Right lobe of liver (tissue), 6 donors: ENCODE measurements at regions not wholly inside any gene's neighbourhood (a gene's known extent, or its start where the extent isn't known, plus 50 kb on each side); places are given as distances from the start of the nearest gene placed in this dataset.

Experiments
- ATAC-seq, 4 donors: fragments of 200-7000 bp; cut with Tn5 transposase; one replicate each; pipeline ENCODE4 v1.9.1; 2020; ENCODE audit warnings: mild to moderate bottlenecking in 4 of 4, moderate library complexity in 4 of 4
- DNase-seq, 3 donors: peaks; one replicate each; pipeline ENCODE4 v3.0.0-alpha.2; 2020
- H3K27ac ChIP-seq, 3 donors: fragments of 200-600 bp; one replicate each; pipeline ENCODE4 v1.8.0; 2022
- H3K27me3 ChIP-seq, 2 donors: fragments of 200-600 bp; one replicate each; pipeline ENCODE4 v1.8.0; 2022
- H3K36me3 ChIP-seq, 4 donors: fragments of 200-600 bp; sonication (generic) in 1 of 4; one replicate each; pipeline versions ENCODE4 v1.5.1 to v1.8.0; 2017 to 2022; ENCODE audit warnings: control low read depth in 1 of 4
- H3K4me1 ChIP-seq, 4 donors: fragments of 200-600 bp; sonication (generic) in 1 of 4; one replicate each; pipeline versions ENCODE4 v1.5.1 to v1.8.0; 2017 to 2022; ENCODE audit warnings: control low read depth in 1 of 4
- H3K4me3 ChIP-seq, 3 donors: fragments of 200-600 bp; one replicate each; pipeline ENCODE4 v1.8.0; 2022
- H3K9me3 ChIP-seq, 4 donors: fragments of 200-600 bp; sonication (generic) in 1 of 4; one replicate each; pipeline versions ENCODE4 v1.5.1 to v1.8.0; 2017 to 2022; ENCODE audit warnings: control low read depth in 1 of 4
- CTCF ChIP-seq, 4 donors: fragments of 200-600 bp in 3 of 4; fragments of 450-650 bp in 1 of 4; IDR thresholded peaks; one replicate each; pipeline versions ENCODE4 v1.5.1 to v1.8.0; 2016 to 2022; ENCODE audit warnings: antibody characterized with exemption in 4 of 4, mild to moderate bottlenecking in 2 of 4
- POLR2A ChIP-seq: fragments of 450-650 bp; IDR thresholded peaks from one replicate; pipeline ENCODE4 v1.6.1; 2017; ENCODE audit warnings: antibody characterized with exemption, mild to moderate bottlenecking
- WGBS: methylation state at CpG from one replicate; pipeline ENCODE4 v1.1.6; 2018; ENCODE audit warnings: low coverage, low lambda C conversion rate; ENCODE audit not compliant: insufficient coverage; ENCODE audit errors: missing lambda C conversion rate; 5-methylcytosine and 5-hydroxymethylcytosine counted together
- intact Hi-C, 2 donors: fragments of 100-400 bp; cut with DNase I; formaldehyde crosslinking; loops; one replicate each; pipeline versions ENCODE4 v1.11.2 to v1.14.1; 2022
- donor health status: DM: no; HTN: yes; CAD: no.
- donor health status: DM: no; HTN: no; CAD: no.
- donor health status: DM: no; HTN: no; CAD: no.
- donor health status: DM: no; HTN: yes; CAD: no.
- donor health status: DM: no; HTN: yes; CAD: no.

GRCh38 chr5:57687596-57687995 is 205.0 kb upstream of the ACTBL2 start:
- ATAC-seq = no peak
- Histone ChIP-seq H3K27me3 (no peaks in the 10 kb centered on the region), H3K4me3 (no peak overlapping the region), H3K4me1 (peaks cover 0 to 5% (median 2%) of the 10 kb centered on the region in 4 donors), H3K9me3 (no peaks in the 10 kb centered on the region), H3K27ac (no peak overlapping the region), H3K36me3 (no peaks in the 10 kb centered on the region)
- no peak for DNase-seq
- WGBS = 93% methylated on average over 3 of the region's 3 CpGs
- TF ChIP-seq POLR2A (no peak), CTCF (IDR thresholded peaks at IDR 0.05) (no peak)
- intact Hi-C loops = no loop called here

GRCh38 chr5:57685516-57686255 is 203.1 kb upstream of the ACTBL2 start:
- no peak for TF ChIP-seq CTCF (IDR thresholded peaks at IDR 0.05)
- TF ChIP-seq POLR2A = no peak
- 46% methylated on average over 3 of the region's 3 CpGs for WGBS
- intact Hi-C loops = no loop called here
- H3K36me3 ChIP-seq = no peaks in the 10 kb centered on the region
- ATAC-seq = peak; percentile 55 to 87 (median 72)
- no peaks in the 10 kb centered on the region for H3K27me3 ChIP-seq
- H3K27ac ChIP-seq = no peak overlapping the region
- peaks cover 0 to 3% (median 0%) of the 10 kb centered on the region in 4 donors for H3K4me1 ChIP-seq
- no peaks in the 10 kb centered on the region for H3K9me3 ChIP-seq
- DNase-seq = no peak
- no peak overlapping the region for H3K4me3 ChIP-seq

- H3K27me3 ChIP-seq = no peaks in the 10 kb centered on the region
- H3K4me3 ChIP-seq = no peak overlapping the region
- DNase-seq (peak in 1 of 3 donors; percentile 31), ATAC-seq (peak in 3 of 4 donors; percentile 36 to 82 (median 51))
- intact Hi-C loops = no loop called here
- H3K27ac ChIP-seq = no peak overlapping the region
- H3K4me1 ChIP-seq = peaks cover 0 to 3% (median 0%) of the 10 kb centered on the region in 4 donors
- no peaks in the 10 kb centered on the region for H3K36me3 ChIP-seq
- TF ChIP-seq POLR2A (no peak), CTCF (IDR thresholded peaks at IDR 0.05) (no peak)
- H3K9me3 ChIP-seq = no peaks in the 10 kb centered on the region
- 8% methylated on average over 1 of the region's 1 CpG for WGBS
These were observed 201.7 kb upstream of the ACTBL2 start for GRCh38 chr5:57684299-57684702.

GRCh38 chr5:57683036-57683630 is 200.5 kb upstream of the ACTBL2 start:
- no peak overlapping the region for H3K4me3 ChIP-seq
- ATAC-seq = peak in 2 of 4 donors; percentile 18 to 47
- 64% methylated on average over 2 of the region's 2 CpGs for whole genome bisulfite sequencing
- H3K9me3 ChIP-seq = no peaks in the 10 kb centered on the region
- intact Hi-C loops = no loop called here
- no peak overlapping the region for H3K27ac ChIP-seq
- no peaks in the 10 kb centered on the region for H3K36me3 ChIP-seq
- DNase-seq = no peak
- no peaks in the 10 kb centered on the region for H3K27me3 ChIP-seq
- no peak for TF ChIP-seq CTCF (IDR thresholded peaks at IDR 0.05)
- TF ChIP-seq POLR2A = no peak
- peaks cover 0 to 3% (median 0%) of the 10 kb centered on the region in 4 donors for H3K4me1 ChIP-seq
